ENCODE measurements at regions not wholly inside any gene's neighbourhood (a gene's known extent, or its start where the extent isn't known, plus 50 kb on each side); places are given as distances from the start of the nearest gene placed in this dataset.

DNA sequence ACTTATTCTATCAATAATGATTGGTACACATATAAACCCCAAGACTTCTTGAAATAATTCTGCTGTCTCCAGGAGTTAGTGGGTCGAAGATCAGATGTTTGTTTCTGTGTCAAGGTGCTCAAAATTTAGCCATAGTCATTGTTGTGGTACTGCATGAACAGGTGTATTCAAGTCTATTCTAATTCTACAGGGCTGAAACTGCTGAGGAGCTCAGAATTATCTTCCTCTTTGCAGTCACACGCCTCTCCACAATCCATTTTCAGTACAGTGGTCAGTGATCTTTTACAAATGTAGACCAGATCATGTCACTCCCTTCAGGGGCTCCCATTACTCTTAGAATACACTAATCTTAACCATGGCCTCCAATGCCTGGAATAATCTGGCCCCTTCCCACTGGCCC lies 527.5 kb downstream of the NTRK3 start:
- DNase-seq, result no peak
- Histone ChIP-seq H3K36me3 (no peaks in the 10 kb centered on the region), H3K9me3 (no peaks in the 10 kb centered on the region), H3K4me1 (peaks cover 36% of the 10 kb centered on the region), H3K27me3 (no peaks in the 10 kb centered on the region), H3K4me3 (ENCODE audit: low read depth, low read length) (no peak overlapping the region)
- no peak for TF ChIP-seq CTCF (IDR thresholded peaks at IDR 0.05; ENCODE audit: low read depth, low read length)

GRCh38 chr15:87727073-87727472 lies 529.5 kb downstream of the NTRK3 start:
- H3K36me3 ChIP-seq, result no peaks in the 10 kb centered on the region
- H3K4me1 ChIP-seq, result peaks cover 31% of the 10 kb centered on the region
- TF ChIP-seq CTCF (IDR thresholded peaks at IDR 0.05; ENCODE audit: low read depth, low read length), result no peak
- H3K27me3 ChIP-seq, result no peaks in the 10 kb centered on the region
- no peak for DNase-seq
- H3K4me3 ChIP-seq (ENCODE audit: low read depth, low read length), result no peak overlapping the region
- no peaks in the 10 kb centered on the region for H3K9me3 ChIP-seq

GRCh38 chr15:87724330-87724729 lies 532.2 kb downstream of the NTRK3 start:
- Histone ChIP-seq H3K27me3 (no peaks in the 10 kb centered on the region), H3K36me3 (no peaks in the 10 kb centered on the region), H3K9me3 (no peaks in the 10 kb centered on the region), H3K4me3 (ENCODE audit: low read depth, low read length) (no peak overlapping the region), H3K4me1 (peaks cover 28% of the 10 kb centered on the region)
- no peak for DNase-seq
- no peak for TF ChIP-seq CTCF (IDR thresholded peaks at IDR 0.05; ENCODE audit: low read depth, low read length)

GRCh38 chr15:87722941-87723691 lies 533.4 kb downstream of the NTRK3 start:
- Histone ChIP-seq H3K9me3 (no peaks in the 10 kb centered on the region), H3K36me3 (no peaks in the 10 kb centered on the region), H3K27me3 (no peaks in the 10 kb centered on the region), H3K4me1 (peaks cover 32% of the 10 kb centered on the region), H3K4me3 (ENCODE audit: low read depth, low read length) (0 out of 2 replicates have a peak overlapping the region, but pooled peaks have one; percentile 10)
- TF ChIP-seq CTCF (IDR thresholded peaks at IDR 0.05; ENCODE audit: low read depth, low read length), result no peak
- DNase-seq, result peak; percentile 91

GRCh38 chr15:87720235-87720634 lies 536.3 kb downstream of the NTRK3 start:
- peaks cover 26% of the 10 kb centered on the region for H3K4me1 ChIP-seq

More at GRCh38 chr15:87720235-87720634, 536.3 kb downstream of the NTRK3 start:
- Histone ChIP-seq H3K9me3 (no peaks in the 10 kb centered on the region), H3K27me3 (no peaks in the 10 kb centered on the region), H3K36me3 (no peaks in the 10 kb centered on the region), H3K4me3 (ENCODE audit: low read depth, low read length) (no peak overlapping the region)
- DNase-seq, result no peak
- TF ChIP-seq CTCF (IDR thresholded peaks at IDR 0.05; ENCODE audit: low read depth, low read length), result no peak

Measured in BE2C (cell line).